Naive thymus-derived CD4-positive, alpha-beta T cell (primary cell): ENCODE measurements at regions not wholly inside any gene's neighbourhood (a gene's known extent, or its start where the extent isn't known, plus 50 kb on each side); places are given as distances from the start of the nearest gene placed in this dataset.

ENCODE experiments used
- ATAC-seq: fragments of 150-1000 bp; cut with Tn5 transposase; 2 replicates; pipeline ENCODE4 v1.10.0; 2021; ENCODE audit warnings: mild to moderate bottlenecking, moderate library complexity
- CTCF ChIA-PET: fragments of 350-600 bp; sonication (Branson Sonifier 250); formaldehyde crosslinking; loops from one replicate; lab custom pipeline; 2021; ENCODE audit warnings: antibody characterized with exemption; lab: Charles Lee
- POLR2A ChIA-PET: fragments of 350-600 bp; sonication (Branson Sonifier 250); formaldehyde crosslinking; loops from one replicate; lab custom pipeline; 2021; ENCODE audit warnings: antibody characterized with exemption, inconsistent platforms; lab: Charles Lee
- DNase-seq, 9 donors: peaks; one replicate each; pipeline versions ENCODE4 v3.0.0 to v3.0.0-alpha.2; 2020 to 2022; ENCODE audit warnings: mixed read lengths in 1 of 9
- H3K27ac ChIP-seq: one replicate; pipeline ENCODE4 v1.7.0; 2013; ENCODE audit warnings: mild to moderate bottlenecking, low read depth, low read length, moderate library complexity
- H3K27me3 ChIP-seq, 2 donors: one replicate each; pipeline ENCODE4 v1.7.0; 2013; ENCODE audit warnings: low read length in 2 of 2, mild to moderate bottlenecking in 2 of 2, moderate library complexity in 2 of 2; ENCODE audit not compliant: control insufficient read depth in 2 of 2, insufficient read depth in 2 of 2
- H3K36me3 ChIP-seq, 3 experiments: 1 replicate in 2 of 3; 2 replicates in 1 of 3; pipeline ENCODE4 v1.7.0; 2013; ENCODE audit warnings: low read length in 3 of 3, mild to moderate bottlenecking in 3 of 3, moderate library complexity in 1 of 3; ENCODE audit not compliant: insufficient read depth in 3 of 3, control insufficient read depth in 2 of 3
- H3K4me1 ChIP-seq, 2 donors: one replicate each; pipeline ENCODE4 v1.7.0; 2013; ENCODE audit warnings: low read length in 2 of 2, mild to moderate bottlenecking in 2 of 2, moderate library complexity in 1 of 2; ENCODE audit not compliant: control insufficient read depth in 2 of 2, insufficient read depth in 2 of 2
- H3K4me3 ChIP-seq: 2 replicates; pipeline ENCODE4 v1.7.0; 2013; ENCODE audit warnings: mild to moderate bottlenecking, low read length
- H3K9me3 ChIP-seq, 3 experiments: 1 replicate in 2 of 3; 2 replicates in 1 of 3; pipeline ENCODE4 v1.7.0; 2013; ENCODE audit warnings: low read length in 3 of 3; ENCODE audit not compliant: control insufficient read depth in 2 of 3
- H3K27ac Mint-ChIP-seq, 9 donors: one replicate each; pipeline ENCODE4 v1.8.0; 2020 to 2022; ENCODE audit warnings: mixed read lengths in 9 of 9, mild to moderate bottlenecking in 8 of 9, moderate library complexity in 5 of 9, inconsistent platforms in 2 of 9
- H3K27me3 Mint-ChIP-seq, 5 donors: one replicate each; pipeline ENCODE4 v1.8.0; 2021 to 2022; ENCODE audit warnings: mixed read lengths in 5 of 5, mild to moderate bottlenecking in 1 of 5
- H3K36me3 Mint-ChIP-seq, 5 donors: one replicate each; pipeline ENCODE4 v1.8.0; 2020 to 2022; ENCODE audit warnings: mixed read lengths in 5 of 5, mild to moderate bottlenecking in 3 of 5, inconsistent platforms in 1 of 5
- H3K4me1 Mint-ChIP-seq, 7 donors: one replicate each; pipeline ENCODE4 v1.8.0; 2020 to 2022; ENCODE audit warnings: mixed read lengths in 7 of 7, mild to moderate bottlenecking in 3 of 7, inconsistent platforms in 1 of 7
- H3K4me3 Mint-ChIP-seq, 10 donors: one replicate each; pipeline ENCODE4 v1.8.0; 2020 to 2022; ENCODE audit warnings: mild to moderate bottlenecking in 10 of 10, mixed read lengths in 10 of 10, moderate library complexity in 6 of 10, inconsistent platforms in 2 of 10
- H3K9me3 Mint-ChIP-seq, 11 donors: one replicate each; pipeline ENCODE4 v1.8.0; 2020 to 2022; ENCODE audit warnings: mixed read lengths in 11 of 11, mild to moderate bottlenecking in 4 of 11, inconsistent platforms in 1 of 11, moderate library complexity in 1 of 11
- intact Hi-C, 2 donors: fragments of 100-400 bp; cut with micrococcal nuclease; formaldehyde crosslinking; loops; one replicate each; pipeline ENCODE4 v1.15.1; 2023

- Mint-ChIP-seq H3K27me3 (peaks cover 0 to 18% (median 11%) of the 10 kb centered on the region in 5 donors), H3K27ac (no peak overlapping the region), H3K4me3 (no peak overlapping the region), H3K4me1 (no peaks in the 10 kb centered on the region), H3K9me3 (no peaks in the 10 kb centered on the region), H3K36me3 (no peaks in the 10 kb centered on the region)
- Histone ChIP-seq H3K4me3 (no peak overlapping the region), H3K36me3 (no peaks in the 10 kb centered on the region), H3K9me3 (no peaks in the 10 kb centered on the region), H3K4me1 (no peaks in the 10 kb centered on the region), H3K27ac (no peak overlapping the region), H3K27me3 (no peaks in the 10 kb centered on the region)
- ChIA-PET CTCF (no interaction called here), POLR2A (no interaction called here)
- intact Hi-C loops = no loop called here
- DNase-seq (no peak), ATAC-seq (no peak)
Measured at GRCh38 chr10:71141528-71141927, 70.8 kb upstream of the UNC5B start.

DNA sequence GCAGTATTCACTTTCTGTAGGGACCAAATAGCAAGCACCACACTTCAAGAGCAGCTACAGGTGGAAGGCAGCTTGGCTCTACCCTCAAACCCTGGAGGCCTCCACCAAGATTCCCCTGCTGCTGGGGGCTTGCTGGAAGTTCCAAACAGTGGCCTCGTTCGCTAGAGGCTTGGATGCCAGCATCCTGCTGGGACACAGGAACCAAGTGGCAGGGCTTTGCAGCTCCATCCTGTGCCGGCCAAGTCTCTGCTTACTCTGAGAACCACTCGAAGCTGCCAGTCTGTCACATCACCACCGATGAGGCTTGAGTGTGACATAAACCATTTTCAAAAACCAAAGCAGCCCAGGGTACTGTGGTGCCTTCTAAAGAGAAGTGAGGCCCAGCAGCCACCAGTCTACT, 69.2 kb upstream of the UNC5B start:
- Mint-ChIP-seq H3K4me1 (no peaks in the 10 kb centered on the region), H3K4me3 (no peak overlapping the region), H3K9me3 (no peaks in the 10 kb centered on the region), H3K27ac (no peak overlapping the region), H3K27me3 (peaks cover 0 to 11% (median 7%) of the 10 kb centered on the region in 5 donors), H3K36me3 (no peaks in the 10 kb centered on the region)
- ChIA-PET CTCF (no interaction called here), POLR2A (no interaction called here)
- Histone ChIP-seq H3K27me3 (no peaks in the 10 kb centered on the region), H3K27ac (no peak overlapping the region), H3K4me1 (no peaks in the 10 kb centered on the region), H3K9me3 (no peaks in the 10 kb centered on the region), H3K36me3 (no peaks in the 10 kb centered on the region), H3K4me3 (no peak overlapping the region)
- no peak for DNase-seq
- no peak for ATAC-seq
- intact Hi-C loops = no loop called here

DNA sequence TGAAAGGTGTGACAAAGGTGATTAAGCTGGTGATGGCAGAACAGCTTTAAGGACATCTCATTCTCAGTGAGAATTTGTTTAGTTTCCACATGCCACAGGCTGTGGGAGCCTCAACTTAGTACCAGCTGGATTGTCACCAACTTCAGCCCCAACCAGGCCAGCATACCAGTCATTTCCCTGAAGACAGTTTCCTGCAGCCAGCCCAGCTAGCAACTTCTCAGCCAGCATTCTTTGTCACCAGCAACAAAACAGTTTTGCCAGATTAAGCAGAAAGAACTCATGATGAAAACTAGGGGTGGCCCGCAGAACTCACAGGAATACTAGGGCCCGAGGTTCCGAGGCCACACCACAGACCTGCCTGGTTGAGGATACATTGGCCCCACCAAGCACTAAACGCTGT, 68.8 kb upstream of the UNC5B start:
- intact Hi-C loops = no loop called here
- H3K27ac Mint-ChIP-seq = no peak overlapping the region
- H3K4me3 ChIP-seq = no peak overlapping the region
- no peak for ATAC-seq
- no peaks in the 10 kb centered on the region for H3K36me3 ChIP-seq
- ChIA-PET CTCF (no interaction called here), POLR2A (no interaction called here)
- no peaks in the 10 kb centered on the region for H3K4me1 ChIP-seq
- H3K9me3 ChIP-seq = no peaks in the 10 kb centered on the region
- no peaks in the 10 kb centered on the region for H3K4me1 Mint-ChIP-seq
- peaks cover 0 to 8% (median 4%) of the 10 kb centered on the region in 5 donors for H3K27me3 Mint-ChIP-seq
- no peak for DNase-seq
- no peak overlapping the region for H3K4me3 Mint-ChIP-seq
- H3K9me3 Mint-ChIP-seq = no peaks in the 10 kb centered on the region
- H3K27ac ChIP-seq = no peak overlapping the region
- H3K36me3 Mint-ChIP-seq = no peaks in the 10 kb centered on the region
- H3K27me3 ChIP-seq = no peaks in the 10 kb centered on the region

DNA sequence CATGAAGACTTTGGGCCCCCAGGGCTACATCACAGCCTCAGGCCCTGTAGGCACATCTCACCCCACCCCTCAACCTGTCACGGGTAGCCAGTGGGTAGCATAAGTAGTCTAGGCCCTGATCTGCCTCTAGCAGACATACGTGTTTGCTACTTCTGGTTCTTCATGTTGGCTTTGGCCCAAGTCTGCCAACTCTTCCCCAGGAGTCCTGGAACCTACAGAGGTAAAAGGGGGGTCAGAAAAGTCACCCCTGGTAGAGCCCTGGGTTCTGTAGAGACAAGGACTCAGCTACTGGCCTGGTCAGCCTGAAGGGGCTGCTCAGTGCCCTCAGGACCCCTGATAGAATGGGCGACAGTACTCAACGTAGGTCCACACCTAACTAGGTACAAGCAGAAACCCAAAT, 67.5 kb upstream of the UNC5B start:
- H3K36me3 Mint-ChIP-seq = no peaks in the 10 kb centered on the region
- DNase-seq (no peak), ATAC-seq (no peak)
- no peaks in the 10 kb centered on the region for H3K4me1 ChIP-seq
- no peaks in the 10 kb centered on the region for H3K36me3 ChIP-seq
- POLR2A ChIA-PET = no interaction called here
- H3K27me3 Mint-ChIP-seq = peaks cover 0 to 3% (median 0%) of the 10 kb centered on the region in 5 donors
- CTCF ChIA-PET = no interaction called here
- H3K27me3 ChIP-seq = no peaks in the 10 kb centered on the region
- H3K4me1 Mint-ChIP-seq = no peaks in the 10 kb centered on the region
- intact Hi-C loops = no loop called here
- H3K4me3 ChIP-seq = no peak overlapping the region
- no peak overlapping the region for H3K4me3 Mint-ChIP-seq
- no peak overlapping the region for H3K27ac ChIP-seq
- no peak overlapping the region for H3K27ac Mint-ChIP-seq
- H3K9me3 ChIP-seq = no peaks in the 10 kb centered on the region
- H3K9me3 Mint-ChIP-seq = no peaks in the 10 kb centered on the region

DNA sequence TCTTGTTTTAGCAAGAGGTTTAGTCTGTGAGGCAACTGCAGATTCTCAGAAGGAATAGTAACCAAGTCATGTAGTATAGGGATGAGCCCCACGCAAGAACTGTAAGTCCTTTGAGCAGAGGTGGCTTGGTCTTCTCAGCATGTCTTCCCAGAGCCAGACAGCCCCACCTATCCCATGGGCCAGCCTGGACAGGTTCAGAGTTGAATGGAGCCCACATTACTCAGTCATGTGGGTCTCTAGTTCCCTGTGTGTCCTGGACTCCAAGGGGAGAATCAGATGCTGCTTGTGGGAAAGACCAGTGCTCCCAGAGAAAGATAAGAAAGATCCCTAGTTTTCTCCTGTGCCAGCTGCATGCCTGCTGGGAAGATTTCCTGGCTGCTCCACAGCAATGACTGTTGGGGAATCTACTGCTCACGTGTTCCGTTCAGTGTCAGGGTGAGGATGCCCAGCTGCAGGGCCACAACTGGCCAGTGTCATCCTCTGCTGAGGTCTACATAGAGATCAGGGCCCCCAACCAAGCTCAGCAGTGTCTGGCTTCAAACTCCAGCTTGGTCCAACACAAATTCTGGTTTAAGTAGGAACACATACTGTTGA, 66.9 kb upstream of the UNC5B start:
- Histone ChIP-seq H3K27me3 (no peaks in the 10 kb centered on the region), H3K36me3 (no peaks in the 10 kb centered on the region), H3K4me1 (no peaks in the 10 kb centered on the region), H3K4me3 (no peak overlapping the region), H3K9me3 (no peaks in the 10 kb centered on the region), H3K27ac (no peak overlapping the region)
- intact Hi-C loops = no loop called here
- no peak overlapping the region for H3K4me3 Mint-ChIP-seq
- no peaks in the 10 kb centered on the region for H3K4me1 Mint-ChIP-seq
- CTCF ChIA-PET = no interaction called here
- H3K9me3 Mint-ChIP-seq = no peaks in the 10 kb centered on the region
- H3K27ac Mint-ChIP-seq = no peak overlapping the region
- no peaks in the 10 kb centered on the region for H3K36me3 Mint-ChIP-seq
- no peak for ATAC-seq
- no peak for DNase-seq
- H3K27me3 Mint-ChIP-seq = peaks cover 0 to 3% (median 0%) of the 10 kb centered on the region in 5 donors
- POLR2A ChIA-PET = no interaction called here

DNA sequence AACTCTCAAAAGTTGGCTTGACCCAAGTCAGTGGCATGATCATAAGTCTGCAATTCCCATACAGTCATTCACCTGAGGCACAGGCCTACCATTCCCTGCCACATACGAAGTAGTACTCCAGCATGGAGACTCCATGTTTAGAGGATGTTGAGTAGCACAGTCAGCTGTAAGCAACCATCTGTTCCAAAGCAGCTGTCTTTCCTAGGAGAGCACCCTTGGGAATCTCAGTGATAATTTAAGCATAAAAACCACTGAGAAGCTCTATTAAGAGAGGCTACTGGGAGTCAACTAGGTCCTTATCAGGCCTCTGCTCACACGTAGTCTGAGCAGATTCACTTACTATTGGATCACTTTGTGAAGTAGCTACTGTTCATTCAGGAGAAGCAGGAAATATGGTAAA, 61.6 kb upstream of the UNC5B start:
- DNase-seq = no peak
- ChIA-PET POLR2A (no interaction called here), CTCF (no interaction called here)
- Histone ChIP-seq H3K27ac (no peak overlapping the region), H3K4me3 (no peak overlapping the region), H3K36me3 (no peaks in the 10 kb centered on the region), H3K4me1 (no peaks in the 10 kb centered on the region), H3K27me3 (no peaks in the 10 kb centered on the region), H3K9me3 (no peaks in the 10 kb centered on the region)
- Mint-ChIP-seq H3K9me3 (peaks cover 0 to 2% (median 0%) of the 10 kb centered on the region in 11 donors), H3K4me3 (no peak overlapping the region), H3K27ac (no peak overlapping the region), H3K4me1 (peaks cover 0 to 2% (median 0%) of the 10 kb centered on the region in 7 donors), H3K36me3 (no peaks in the 10 kb centered on the region), H3K27me3 (peaks cover 0 to 3% (median 0%) of the 10 kb centered on the region in 5 donors)
- intact Hi-C loops = no loop called here
- ATAC-seq = no peak

DNA sequence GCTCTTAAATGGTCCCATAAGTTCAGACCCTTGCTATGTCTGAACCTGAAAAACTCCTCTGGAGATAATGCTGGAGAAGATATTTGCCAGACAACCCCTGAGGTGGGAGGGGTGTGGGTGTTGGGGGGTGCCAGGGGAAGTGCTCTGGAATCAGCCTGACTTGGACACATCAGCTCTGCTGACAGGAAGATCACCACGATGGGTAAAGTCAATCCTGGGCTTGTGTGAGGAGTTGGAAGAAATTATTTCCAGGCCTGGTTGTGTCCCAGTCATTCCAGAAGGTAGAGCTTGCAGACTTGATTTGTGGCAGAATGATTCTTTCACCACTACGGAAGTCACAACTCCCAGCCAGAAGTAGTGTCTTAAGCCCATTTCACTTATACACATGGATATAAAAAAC, 60.3 kb upstream of the UNC5B start:
- peaks cover 0 to 3% (median 0%) of the 10 kb centered on the region in 5 donors for H3K27me3 Mint-ChIP-seq
- POLR2A ChIA-PET = no interaction called here

More for the DNA sequence above, 60.3 kb upstream of the UNC5B start:
- no peak for DNase-seq
- CTCF ChIA-PET = no interaction called here
- H3K27ac Mint-ChIP-seq = no peak overlapping the region
- H3K36me3 Mint-ChIP-seq = no peaks in the 10 kb centered on the region
- ATAC-seq = no peak
- peaks cover 0 to 2% (median 0%) of the 10 kb centered on the region in 11 donors for H3K9me3 Mint-ChIP-seq
- Histone ChIP-seq H3K9me3 (no peaks in the 10 kb centered on the region), H3K27ac (no peak overlapping the region), H3K4me3 (no peak overlapping the region), H3K4me1 (no peaks in the 10 kb centered on the region), H3K36me3 (no peaks in the 10 kb centered on the region), H3K27me3 (no peaks in the 10 kb centered on the region)
- intact Hi-C loops = no loop called here
- H3K4me3 Mint-ChIP-seq = no peak overlapping the region
- peaks cover 0 to 2% (median 0%) of the 10 kb centered on the region in 7 donors for H3K4me1 Mint-ChIP-seq
